ENCODE measurements at regions not wholly inside any gene's neighbourhood (a gene's known extent, or its start where the extent isn't known, plus 50 kb on each side); places are given as distances from the start of the nearest gene placed in this dataset.

DNA sequence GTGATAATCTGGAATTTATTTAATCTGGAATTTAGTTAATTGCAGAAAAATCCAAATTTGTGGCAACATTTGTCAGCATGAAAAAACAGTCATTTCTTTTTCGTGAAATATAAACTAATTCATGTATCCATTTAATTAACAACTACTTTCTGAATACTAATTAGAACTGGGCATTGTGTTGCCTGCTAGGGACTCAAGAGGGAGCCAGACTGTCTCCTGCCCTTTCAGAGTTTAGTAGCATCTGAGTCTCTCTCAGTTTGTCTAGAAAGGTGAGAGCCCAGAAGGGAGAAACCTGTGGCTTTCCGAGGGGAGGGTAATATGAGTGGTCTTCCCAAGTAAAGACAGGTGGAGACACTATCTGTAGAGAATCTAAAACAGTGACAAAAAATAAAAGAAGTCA is 210.9 kb upstream of the HDDC2 start:
- 0% methylated on average over 2 of the region's 2 CpGs for WGBS (ENCODE audit: insufficient coverage, low coverage, missing lambda C conversion rate)
- no peaks in the 10 kb centered on the region for H4K20me1 ChIP-seq (replicated peaks; ENCODE audit: control insufficient read depth, insufficient read depth, low read length)
- no peaks in the 10 kb centered on the region for H3K9me3 ChIP-seq (replicated peaks; ENCODE audit: control insufficient read depth, insufficient read depth, low read depth, low read length)
- no peaks in the 10 kb centered on the region for H3K36me3 ChIP-seq (ENCODE audit: control insufficient read depth, insufficient read depth, low read length)
- H3K4me2 ChIP-seq (ENCODE audit: insufficient read depth, low read length), result no peak overlapping the region
- H3K4me1 ChIP-seq (replicated peaks in 1 of 2; ENCODE audit: control insufficient read depth in 2 of 2, insufficient read depth in 2 of 2, low read length in 2 of 2), result no peaks in the 10 kb centered on the region
- no peaks in the 10 kb centered on the region for H3K79me2 ChIP-seq (ENCODE audit: control insufficient read depth, insufficient read depth, low read length)
- no peak overlapping the region for H3K27ac ChIP-seq (ENCODE audit: extremely low read depth, low read depth, low read length)
- CTCF ChIA-PET (ENCODE audit: low intra/inter-chr PET ratio), result interaction anchor here (1.0 kb wide), 1 partner anchor 241 kb away, joined by 3 read pairs; no protein-coding TSS in a partner anchor
- no peak overlapping the region for H2AFZ ChIP-seq (ENCODE audit: low read depth, low read length)
- POLR2A ChIA-PET, result interaction anchor here (1.0 kb wide), 1 partner anchor 10 kb away, joined by 3 read pairs; no protein-coding TSS in a partner anchor
- H3K9ac ChIP-seq (ENCODE audit: insufficient read depth in 1 of 2, low read depth in 2 of 2, low read length in 2 of 2), result no peak overlapping the region
- no peaks in the 10 kb centered on the region for H3K9me1 ChIP-seq (ENCODE audit: control insufficient read depth, insufficient read depth, low read length)
- DNase-seq (ENCODE audit: extremely low read depth in 1 of 4, low spot score in 3 of 4) (peak in 2 of 4 experiments; percentile 16 to 26), FAIRE-seq (peak; percentile 65), ATAC-seq (peak; percentile 85)
- H3K27me3 ChIP-seq (ENCODE audit: control insufficient read depth in 2 of 2, insufficient read depth in 2 of 2, low read length in 2 of 2), result no peaks in the 10 kb centered on the region
- no peak overlapping the region for H3K4me3 ChIP-seq
- in situ Hi-C loops (cut with MboI) (no loop called here), intact Hi-C loops (cut with micrococcal nuclease) (loop anchor here (1.0 to 10.0 kb wide), 2 partner anchors 198 to 241 kb away; no protein-coding TSS in a partner anchor)
- no TSS peak for BruUV-seq (replicated peaks)
- peak; percentile 63 to 65 for TF ChIP-seq RAD21 (CRISPR knock-in tag; conservative IDR thresholded peaks at IDR 0.05 in 1 of 2, IDR thresholded peaks at IDR 0.05 in 1 of 2)
- TF ChIP-seq, protein P1, sequence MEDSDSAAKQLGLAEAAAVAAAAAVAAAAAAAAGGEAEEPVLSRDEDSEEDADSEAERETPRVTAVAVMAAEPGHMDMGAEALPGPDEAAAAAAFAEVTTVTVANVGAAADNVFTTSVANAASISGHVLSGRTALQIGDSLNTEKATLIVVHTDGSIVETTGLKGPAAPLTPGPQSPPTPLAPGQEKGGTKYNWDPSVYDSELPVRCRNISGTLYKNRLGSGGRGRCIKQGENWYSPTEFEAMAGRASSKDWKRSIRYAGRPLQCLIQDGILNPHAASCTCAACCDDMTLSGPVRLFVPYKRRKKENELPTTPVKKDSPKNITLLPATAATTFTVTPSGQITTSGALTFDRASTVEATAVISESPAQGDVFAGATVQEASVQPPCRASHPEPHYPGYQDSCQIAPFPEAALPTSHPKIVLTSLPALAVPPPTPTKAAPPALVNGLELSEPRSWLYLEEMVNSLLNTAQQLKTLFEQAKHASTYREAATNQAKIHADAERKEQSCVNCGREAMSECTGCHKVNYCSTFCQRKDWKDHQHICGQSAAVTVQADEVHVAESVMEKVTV (CRISPR knock-in tag; IDR thresholded peaks at IDR 0.05), result 0 out of 2 replicates have a peak, but pooled peaks have one; percentile 21
- TF ChIP-seq, protein P2, sequence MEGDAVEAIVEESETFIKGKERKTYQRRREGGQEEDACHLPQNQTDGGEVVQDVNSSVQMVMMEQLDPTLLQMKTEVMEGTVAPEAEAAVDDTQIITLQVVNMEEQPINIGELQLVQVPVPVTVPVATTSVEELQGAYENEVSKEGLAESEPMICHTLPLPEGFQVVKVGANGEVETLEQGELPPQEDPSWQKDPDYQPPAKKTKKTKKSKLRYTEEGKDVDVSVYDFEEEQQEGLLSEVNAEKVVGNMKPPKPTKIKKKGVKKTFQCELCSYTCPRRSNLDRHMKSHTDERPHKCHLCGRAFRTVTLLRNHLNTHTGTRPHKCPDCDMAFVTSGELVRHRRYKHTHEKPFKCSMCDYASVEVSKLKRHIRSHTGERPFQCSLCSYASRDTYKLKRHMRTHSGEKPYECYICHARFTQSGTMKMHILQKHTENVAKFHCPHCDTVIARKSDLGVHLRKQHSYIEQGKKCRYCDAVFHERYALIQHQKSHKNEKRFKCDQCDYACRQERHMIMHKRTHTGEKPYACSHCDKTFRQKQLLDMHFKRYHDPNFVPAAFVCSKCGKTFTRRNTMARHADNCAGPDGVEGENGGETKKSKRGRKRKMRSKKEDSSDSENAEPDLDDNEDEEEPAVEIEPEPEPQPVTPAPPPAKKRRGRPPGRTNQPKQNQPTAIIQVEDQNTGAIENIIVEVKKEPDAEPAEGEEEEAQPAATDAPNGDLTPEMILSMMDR (IDR thresholded peaks at IDR 0.05 in 2 of 3, conservative IDR thresholded peaks at IDR 0.05 in 1 of 3; ENCODE audit: insufficient read depth in 2 of 3, low read depth in 1 of 3, low read length in 3 of 3), result peak; percentile 42 to 61 (median 45); a peak in 3 of 6 replicates
- TF ChIP-seq NFYB (IDR thresholded peaks at IDR 0.05; ENCODE audit: extremely low read depth, insufficient read length), result no peak
- TF ChIP-seq ZNF507 (tag; conservative IDR thresholded peaks at IDR 0.05), result no peak
- TF ChIP-seq, protein P3, sequence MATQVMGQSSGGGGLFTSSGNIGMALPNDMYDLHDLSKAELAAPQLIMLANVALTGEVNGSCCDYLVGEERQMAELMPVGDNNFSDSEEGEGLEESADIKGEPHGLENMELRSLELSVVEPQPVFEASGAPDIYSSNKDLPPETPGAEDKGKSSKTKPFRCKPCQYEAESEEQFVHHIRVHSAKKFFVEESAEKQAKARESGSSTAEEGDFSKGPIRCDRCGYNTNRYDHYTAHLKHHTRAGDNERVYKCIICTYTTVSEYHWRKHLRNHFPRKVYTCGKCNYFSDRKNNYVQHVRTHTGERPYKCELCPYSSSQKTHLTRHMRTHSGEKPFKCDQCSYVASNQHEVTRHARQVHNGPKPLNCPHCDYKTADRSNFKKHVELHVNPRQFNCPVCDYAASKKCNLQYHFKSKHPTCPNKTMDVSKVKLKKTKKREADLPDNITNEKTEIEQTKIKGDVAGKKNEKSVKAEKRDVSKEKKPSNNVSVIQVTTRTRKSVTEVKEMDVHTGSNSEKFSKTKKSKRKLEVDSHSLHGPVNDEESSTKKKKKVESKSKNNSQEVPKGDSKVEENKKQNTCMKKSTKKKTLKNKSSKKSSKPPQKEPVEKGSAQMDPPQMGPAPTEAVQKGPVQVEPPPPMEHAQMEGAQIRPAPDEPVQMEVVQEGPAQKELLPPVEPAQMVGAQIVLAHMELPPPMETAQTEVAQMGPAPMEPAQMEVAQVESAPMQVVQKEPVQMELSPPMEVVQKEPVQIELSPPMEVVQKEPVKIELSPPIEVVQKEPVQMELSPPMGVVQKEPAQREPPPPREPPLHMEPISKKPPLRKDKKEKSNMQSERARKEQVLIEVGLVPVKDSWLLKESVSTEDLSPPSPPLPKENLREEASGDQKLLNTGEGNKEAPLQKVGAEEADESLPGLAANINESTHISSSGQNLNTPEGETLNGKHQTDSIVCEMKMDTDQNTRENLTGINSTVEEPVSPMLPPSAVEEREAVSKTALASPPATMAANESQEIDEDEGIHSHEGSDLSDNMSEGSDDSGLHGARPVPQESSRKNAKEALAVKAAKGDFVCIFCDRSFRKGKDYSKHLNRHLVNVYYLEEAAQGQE (IDR thresholded peaks at IDR 0.05; ENCODE audit: borderline replicate concordance), result peak; percentile 20; the same call in 1 of the 2 replicates
- TF ChIP-seq, protein P3 (CRISPR knock-in tag; IDR thresholded peaks at IDR 0.05; ENCODE audit: low read depth), result no peak
